H9 (cell line): ENCODE measurements at regions not wholly inside any gene's neighbourhood (a gene's known extent, or its start where the extent isn't known, plus 50 kb on each side); places are given as distances from the start of the nearest gene placed in this dataset.
A peak's percentile ranks its signal among the peaks of the same experiment; 100 is the strongest.

ENCODE experiments used
- DNase-seq: peaks from one replicate; pipeline ENCODE4 v3.0.0-alpha.2; 2017
- H2AFZ ChIP-seq: one replicate; pipeline ENCODE4 v1.6.1; 2013; ENCODE audit warnings: mild to moderate bottlenecking, low read length, control low read depth, moderate library complexity
- H2AK5ac ChIP-seq: 2 replicates; pipeline ENCODE4 v1.6.1; 2013; ENCODE audit warnings: low read length, control low read depth, mixed read lengths; ENCODE audit not compliant: insufficient read length
- H2BK120ac ChIP-seq: one replicate; pipeline ENCODE4 v1.6.1; 2013; ENCODE audit warnings: low read depth, mild to moderate bottlenecking, low read length, control low read depth, inconsistent platforms; ENCODE audit not compliant: poor library complexity, severe bottlenecking
- H2BK12ac ChIP-seq: 2 replicates; pipeline ENCODE4 v1.6.1; 2013; ENCODE audit warnings: low read length, control low read depth, mixed read lengths, low read depth; ENCODE audit not compliant: insufficient read length
- H2BK15ac ChIP-seq: 2 replicates; pipeline ENCODE4 v1.6.1; 2013; ENCODE audit warnings: low read depth, low read length, control low read depth
- H2BK20ac ChIP-seq: one replicate; pipeline ENCODE4 v1.6.1; 2013; ENCODE audit warnings: low read depth, mild to moderate bottlenecking, low read length, control low read depth, inconsistent platforms; ENCODE audit not compliant: poor library complexity, severe bottlenecking
- H2BK5ac ChIP-seq: 2 replicates; pipeline ENCODE4 v1.6.1; 2013; ENCODE audit warnings: low read length, control low read depth, mixed read lengths; ENCODE audit not compliant: insufficient read length
- H3K14ac ChIP-seq: 2 replicates; pipeline ENCODE4 v1.6.1; 2013; ENCODE audit warnings: low read length, control low read depth; ENCODE audit not compliant: insufficient read depth
- H3K18ac ChIP-seq: 2 replicates; pipeline ENCODE4 v1.6.1; 2013; ENCODE audit warnings: low read depth, mild to moderate bottlenecking, mixed read lengths, low read length, control low read depth; ENCODE audit not compliant: insufficient read length
- H3K23ac ChIP-seq: 2 replicates; pipeline ENCODE4 v1.6.1; 2013; ENCODE audit warnings: low read length, control low read depth, mixed read lengths, low read depth; ENCODE audit not compliant: insufficient read length
- H3K23me2 ChIP-seq: 2 replicates; pipeline ENCODE4 v1.6.1; 2013; ENCODE audit warnings: low read depth, mild to moderate bottlenecking, mixed read lengths, low read length, control low read depth; ENCODE audit not compliant: insufficient read length, poor library complexity, severe bottlenecking
- H3K27ac ChIP-seq: 2 replicates; pipeline ENCODE4 v1.5.1; 2013; ENCODE audit warnings: low read length, control low read depth, mixed read lengths, low read depth; ENCODE audit not compliant: insufficient read length
- H3K27me3 ChIP-seq: 2 replicates; pipeline ENCODE4 v1.6.1; 2013; ENCODE audit warnings: low read length, control low read depth, inconsistent platforms; ENCODE audit not compliant: insufficient read depth
- H3K4ac ChIP-seq: 2 replicates; pipeline ENCODE4 v1.6.1; 2013; ENCODE audit warnings: low read depth, mild to moderate bottlenecking, control low read depth, inconsistent platforms, low read length, moderate library complexity
- H3K4me1 ChIP-seq: 2 replicates; pipeline ENCODE4 v1.6.1; 2013; ENCODE audit warnings: low read length, control low read depth, inconsistent platforms; ENCODE audit not compliant: insufficient read depth
- H3K4me2 ChIP-seq: 2 replicates; pipeline ENCODE4 v1.6.1; 2013; ENCODE audit warnings: low read length, control low read depth, mixed read lengths; ENCODE audit not compliant: insufficient read length, insufficient read depth
- H3K56ac ChIP-seq: 2 replicates; pipeline ENCODE4 v1.6.1; 2013; ENCODE audit warnings: low read depth, mild to moderate bottlenecking, mixed read lengths, low read length, control low read depth; ENCODE audit not compliant: insufficient read length
- H3K79me1 ChIP-seq: 2 replicates; pipeline ENCODE4 v1.6.1; 2013; ENCODE audit warnings: low read depth, mild to moderate bottlenecking, moderate library complexity, low read length, control low read depth, inconsistent platforms; ENCODE audit not compliant: insufficient read depth, poor library complexity, severe bottlenecking
- H3K79me2 ChIP-seq: 2 replicates; pipeline ENCODE4 v1.6.1; 2013; ENCODE audit warnings: low read length, control low read depth, inconsistent platforms; ENCODE audit not compliant: insufficient read depth
- H3K9ac ChIP-seq: 2 replicates; pipeline ENCODE4 v1.6.1; 2013; ENCODE audit warnings: low read length, control low read depth, mixed read lengths; ENCODE audit not compliant: insufficient read length; ENCODE audit errors: extremely low read depth
- H3K9me3 ChIP-seq: one replicate; pipeline ENCODE4 v1.6.1; 2013; ENCODE audit warnings: low read depth, low read length, inconsistent platforms; ENCODE audit not compliant: control insufficient read depth
- H3T11ph ChIP-seq: one replicate; pipeline ENCODE4 v1.6.1; 2013; ENCODE audit warnings: mild to moderate bottlenecking, low read length, control low read depth, inconsistent platforms
- H4K20me1 ChIP-seq: one replicate; pipeline ENCODE4 v1.6.1; 2013; ENCODE audit not compliant: control insufficient read depth, insufficient read length, insufficient read depth
- H4K5ac ChIP-seq: 2 replicates; pipeline ENCODE4 v1.6.1; 2013; ENCODE audit warnings: low read depth, mild to moderate bottlenecking, mixed read lengths, low read length, control low read depth; ENCODE audit not compliant: insufficient read length
- H4K8ac ChIP-seq: replicated peaks from 2 replicates; pipeline ENCODE4 v1.6.1; 2013; ENCODE audit warnings: low read length, control low read depth, mixed read lengths, low read depth; ENCODE audit not compliant: insufficient read length
- H4K91ac ChIP-seq: 2 replicates; pipeline ENCODE4 v1.6.1; 2013; ENCODE audit warnings: low read depth, mild to moderate bottlenecking, moderate library complexity, mixed read lengths, low read length, control low read depth; ENCODE audit not compliant: insufficient read length
- H3K27ac Mint-ChIP-seq, 3 experiments: 2 replicates in 2 of 3; 3 replicates in 1 of 3; pipeline ENCODE4 v1.8.0; 2020 to 2021; ENCODE audit warnings: mixed read lengths in 3 of 3, mild to moderate bottlenecking in 1 of 3, moderate library complexity in 1 of 3
- H3K27me3 Mint-ChIP-seq: 2 replicates; pipeline ENCODE4 v1.8.0; 2021; ENCODE audit warnings: low read depth, mild to moderate bottlenecking, moderate library complexity, mixed read lengths
- H3K36me3 Mint-ChIP-seq, 3 experiments: 2 replicates in 2 of 3; 3 replicates in 1 of 3; pipeline ENCODE4 v1.8.0; 2020 to 2021; ENCODE audit warnings: low read depth in 3 of 3, mixed read lengths in 3 of 3; ENCODE audit not compliant: insufficient read depth in 1 of 3
- H3K4me1 Mint-ChIP-seq, 2 experiments: 2 replicates each; pipeline ENCODE4 v1.8.0; 2020; ENCODE audit warnings: mixed read lengths in 2 of 2
- H3K4me3 Mint-ChIP-seq, 2 experiments: 2 replicates in 1 of 2; 3 replicates in 1 of 2; pipeline ENCODE4 v1.8.0; 2020 to 2021; ENCODE audit warnings: mild to moderate bottlenecking in 2 of 2, mixed read lengths in 2 of 2, moderate library complexity in 1 of 2
- H3K9me3 Mint-ChIP-seq, 2 experiments: 2 replicates in 1 of 2; 3 replicates in 1 of 2; pipeline ENCODE4 v1.8.0; 2020; ENCODE audit warnings: mild to moderate bottlenecking in 2 of 2, mixed read lengths in 2 of 2, moderate library complexity in 1 of 2
- CTCF ChIP-seq: fragments of 200-600 bp; sonication (generic); conservative IDR thresholded peaks from 3 replicates; pipeline ENCODE4 v1.8.0; 2021; ENCODE audit warnings: antibody characterized with exemption, mild to moderate bottlenecking
- WGBS: extraction: QIAGEN DNeasy Blood & Tissue Kit; methylation state at CpG from one replicate; pipeline ENCODE4 v1.1.7; 2013; ENCODE audit warnings: missing lambda C conversion rate, low lambda C conversion rate, mixed read lengths; ENCODE audit not compliant: insufficient read length; ENCODE audit errors: extremely low coverage; 5-methylcytosine and 5-hydroxymethylcytosine counted together

GRCh38 chr6:109309917-109310316 is 72.3 kb downstream of the CD164 start:
- no peak for TF ChIP-seq CTCF
- no peak overlapping the region for H2BK120ac ChIP-seq
- Mint-ChIP-seq H3K4me1 (no peaks in the 10 kb centered on the region), H3K36me3 (no peaks in the 10 kb centered on the region), H3K4me3 (no peak overlapping the region), H3K27ac (peak overlapping the region in 2 of 3 experiments; percentile 6 to 16; a peak in 2 of 7 replicates), H3K27me3 (no peaks in the 10 kb centered on the region; the same call in 1 of the 2 replicates), H3K9me3 (no peaks in the 10 kb centered on the region)
- H3K14ac ChIP-seq, result no peak overlapping the region
- no peaks in the 10 kb centered on the region for H3K79me1 ChIP-seq
- H2BK15ac ChIP-seq, result no peak overlapping the region
- no peak overlapping the region for H3T11ph ChIP-seq
- H3K9me3 ChIP-seq, result no peaks in the 10 kb centered on the region
- no peaks in the 10 kb centered on the region for H3K23me2 ChIP-seq
- no peak overlapping the region for H4K8ac ChIP-seq
- no peak overlapping the region for H2AK5ac ChIP-seq
- no peak overlapping the region for H3K56ac ChIP-seq
- WGBS, result no CpG with 5 or more reads among the region's 5 CpGs
- no peak overlapping the region for H2BK5ac ChIP-seq
- H2BK12ac ChIP-seq, result no peak overlapping the region
- H3K4me2 ChIP-seq, result no peak overlapping the region
- no peak overlapping the region for H3K27ac ChIP-seq
- H3K23ac ChIP-seq, result no peak overlapping the region
- no peak overlapping the region for H4K91ac ChIP-seq
- no peak for DNase-seq
- H3K4ac ChIP-seq, result no peak overlapping the region
- H3K18ac ChIP-seq, result no peak overlapping the region
- no peak overlapping the region for H3K9ac ChIP-seq
- no peaks in the 10 kb centered on the region for H3K4me1 ChIP-seq
- H2BK20ac ChIP-seq, result no peak overlapping the region
- H3K27me3 ChIP-seq, result no peaks in the 10 kb centered on the region
- no peaks in the 10 kb centered on the region for H3K79me2 ChIP-seq
- no peak overlapping the region for H4K5ac ChIP-seq
- no peak overlapping the region for H2AFZ ChIP-seq
- H4K20me1 ChIP-seq, result no peaks in the 10 kb centered on the region
